HEK293 (cell line): ENCODE measurements at regions not wholly inside any gene's neighbourhood (a gene's known extent, or its start where the extent isn't known, plus 50 kb on each side); places are given as distances from the start of the nearest gene placed in this dataset.

Experiments
- CTCF ChIA-PET: fragments of 350-600 bp; formaldehyde crosslinking; extraction: SDS; loops from one replicate; lab custom pipeline; 2021; ENCODE audit warnings: antibody characterized with exemption; lab: Yijun Ruan, JAX
- POLR2A ChIA-PET: fragments of 300-600 bp; formaldehyde crosslinking; extraction: SDS; loops from one replicate; lab custom pipeline; 2020; ENCODE audit warnings: antibody characterized with exemption, inconsistent platforms; lab: Yijun Ruan, JAX
- H3K27ac ChIP-seq: fragments of 200-500 bp; sonication (Bioruptor generic); 2 replicates; pipeline ENCODE4 v1.5.1; 2014; ENCODE audit warnings: low read depth, low read length, control low read depth, inconsistent platforms; ENCODE audit errors: extremely low read depth
- H3K36me3 ChIP-seq, 2 experiments: fragments of 200-500 bp in 1 of 2; sonication (Bioruptor generic) in 1 of 2; 1 replicate in 1 of 2; 2 replicates in 1 of 2; pipeline ENCODE4 v1.5.1; 2014 to 2017; ENCODE audit warnings: inconsistent platforms in 2 of 2, low read length in 2 of 2; ENCODE audit not compliant: control insufficient read depth in 2 of 2, insufficient read depth in 1 of 2
- H3K4me1 ChIP-seq: fragments of 200-500 bp; sonication (Bioruptor generic); 2 replicates; pipeline ENCODE4 v1.5.1; 2014; ENCODE audit warnings: mild to moderate bottlenecking, low read length, inconsistent platforms; ENCODE audit not compliant: control insufficient read depth, insufficient read depth
- H3K4me3 ChIP-seq: 2 replicates; pipeline ENCODE4 v1.5.1; 2011; ENCODE audit warnings: low read depth, mild to moderate bottlenecking, control low read depth, low read length, moderate library complexity
- H3K9me3 ChIP-seq: fragments of 200-500 bp; sonication (Bioruptor generic); 2 replicates; pipeline ENCODE4 v1.5.1; 2014; ENCODE audit warnings: low read depth, low read length, inconsistent platforms; ENCODE audit not compliant: control insufficient read depth, insufficient read depth
- BCL6B ChIP-seq: fragments of 450-650 bp; formaldehyde crosslinking; IDR thresholded peaks from 2 replicates; pipeline ENCODE4 v1.5.1; 2017; ENCODE audit warnings: missing biosample characterization, missing genetic modification characterization
- KLF17 ChIP-seq: fragments of 450-650 bp; formaldehyde crosslinking; IDR thresholded peaks from 2 replicates; pipeline ENCODE4 v1.5.1; 2016; ENCODE audit warnings: missing biosample characterization, missing genetic modification characterization
- OVOL3 ChIP-seq: fragments of 450-650 bp; formaldehyde crosslinking; IDR thresholded peaks from 2 replicates; pipeline ENCODE4 v1.5.1; 2016; ENCODE audit warnings: missing biosample characterization, missing genetic modification characterization
- PBX3 ChIP-seq: sonication (generic); formaldehyde crosslinking; IDR thresholded peaks from 2 replicates; pipeline ENCODE4 v1.8.1; 2022; ENCODE audit warnings: mild to moderate bottlenecking, moderate library complexity, missing genetic modification reagents
- YY1 ChIP-seq: fragments of 450-650 bp; formaldehyde crosslinking; IDR thresholded peaks from 2 replicates; pipeline ENCODE4 v1.5.1; 2018; ENCODE audit warnings: missing biosample characterization, missing genetic modification characterization
- ZBTB1 ChIP-seq: fragments of 450-650 bp; formaldehyde crosslinking; IDR thresholded peaks from 2 replicates; pipeline ENCODE4 v1.5.1; 2016; ENCODE audit warnings: missing biosample characterization, missing genetic modification characterization
- ZBTB10 ChIP-seq: fragments of 450-650 bp; formaldehyde crosslinking; IDR thresholded peaks from 2 replicates; pipeline ENCODE4 v1.5.1; 2016; ENCODE audit warnings: missing biosample characterization, missing genetic modification characterization
- ZBTB17 ChIP-seq: fragments of 450-650 bp; formaldehyde crosslinking; IDR thresholded peaks from 2 replicates; pipeline ENCODE4 v1.5.1; 2016; ENCODE audit warnings: missing biosample characterization, missing genetic modification characterization
- ZBTB44 ChIP-seq: fragments of 450-650 bp; IDR thresholded peaks from 2 replicates; pipeline ENCODE4 v1.5.1; 2018; ENCODE audit warnings: missing biosample characterization, mild to moderate bottlenecking, missing genetic modification characterization
- ZBTB49 ChIP-seq: fragments of 450-650 bp; formaldehyde crosslinking; IDR thresholded peaks from 2 replicates; pipeline ENCODE4 v1.5.1; 2016; ENCODE audit warnings: missing biosample characterization, missing genetic modification characterization, low read depth
- ZNF174 ChIP-seq: fragments of 450-650 bp; formaldehyde crosslinking; IDR thresholded peaks from 2 replicates; pipeline ENCODE4 v1.5.0; 2017; ENCODE audit warnings: missing biosample characterization, mild to moderate bottlenecking, missing genetic modification characterization
- ZNF18 ChIP-seq: fragments of 450-650 bp; formaldehyde crosslinking; IDR thresholded peaks from 2 replicates; pipeline ENCODE4 v1.5.1; 2016; ENCODE audit warnings: missing biosample characterization, missing genetic modification characterization
- ZNF248 ChIP-seq: fragments of 450-650 bp; formaldehyde crosslinking; IDR thresholded peaks from 2 replicates; pipeline ENCODE4 v1.5.1; 2017; ENCODE audit warnings: missing biosample characterization, missing genetic modification characterization
- ZNF391 ChIP-seq: fragments of 450-650 bp; formaldehyde crosslinking; IDR thresholded peaks from 2 replicates; pipeline ENCODE4 v1.5.1; 2016; ENCODE audit warnings: low read depth, missing biosample characterization, missing genetic modification characterization, borderline replicate concordance
- ZNF404 ChIP-seq: fragments of 450-650 bp; formaldehyde crosslinking; IDR thresholded peaks from 2 replicates; pipeline ENCODE4 v1.5.1; 2017; ENCODE audit warnings: missing biosample characterization, missing genetic modification characterization
- ZNF488 ChIP-seq: fragments of 450-650 bp; formaldehyde crosslinking; IDR thresholded peaks from 2 replicates; pipeline ENCODE4 v1.5.1; 2016; ENCODE audit warnings: missing biosample characterization, missing genetic modification characterization
- ZNF555 ChIP-seq: fragments of 450-650 bp; formaldehyde crosslinking; conservative IDR thresholded peaks from 2 replicates; pipeline ENCODE4 v1.5.1; 2017; ENCODE audit warnings: missing biosample characterization, mild to moderate bottlenecking, missing genetic modification characterization, inconsistent platforms
- ZNF837 ChIP-seq: fragments of 450-650 bp; formaldehyde crosslinking; IDR thresholded peaks from 2 replicates; pipeline ENCODE4 v1.5.1; 2016; ENCODE audit warnings: missing biosample characterization, missing genetic modification characterization

GRCh38 chrX:10099411-10099810 is 57.4 kb upstream of the CLCN4 start (continued):
- no peak for TF ChIP-seq KLF17 (tag by site-specific recombination)
- no peak for TF ChIP-seq ZNF837 (tag by site-specific recombination)
- no peak for TF ChIP-seq ZBTB44
- TF ChIP-seq, all 188 proteins: peak for 0

- H3K4me1 ChIP-seq, result no peaks in the 10 kb centered on the region
- TF ChIP-seq ZBTB17 (tag by site-specific recombination) (no peak), ZNF391 (no peak), ZNF18 (no peak), YY1 (tag by site-specific recombination) (no peak)
- CTCF ChIA-PET, result no interaction called here
- no peak overlapping the region for H3K4me3 ChIP-seq
- no peaks in the 10 kb centered on the region for H3K9me3 ChIP-seq
- peaks cover 0 to 16% of the 10 kb centered on the region in 2 experiments; a peak in 1 of 3 replicates for H3K36me3 ChIP-seq
- H3K27ac ChIP-seq, result no peak overlapping the region
- POLR2A ChIA-PET, result no interaction called here
Observed at GRCh38 chrX:10101269-10101668, 55.5 kb upstream of the CLCN4 start.

- H3K9me3 ChIP-seq, result no peaks in the 10 kb centered on the region
- H3K36me3 ChIP-seq, result peaks cover 0 to 16% of the 10 kb centered on the region in 2 experiments; a peak in 1 of 3 replicates
- H3K27ac ChIP-seq, result no peak overlapping the region
- no peak overlapping the region for H3K4me3 ChIP-seq
- CTCF ChIA-PET, result interaction anchor here (1.4 kb wide), 1 partner anchor 18 kb away, joined by 4 read pairs; no protein-coding TSS in a partner anchor
- TF ChIP-seq ZBTB10 (no peak), OVOL3 (no peak), ZNF555 (tag by site-specific recombination) (no peak), PBX3 (CRISPR knock-in tag) (no peak), ZBTB1 (tag by site-specific recombination) (no peak), BCL6B (tag by site-specific recombination) (no peak), ZNF404 (no peak), ZNF174 (tag by site-specific recombination) (no peak), ZNF488 (tag by site-specific recombination) (no peak), ZNF248 (no peak), ZBTB49 (tag by site-specific recombination) (no peak)
- POLR2A ChIA-PET, result no interaction called here
- no peaks in the 10 kb centered on the region for H3K4me1 ChIP-seq
Observed at GRCh38 chrX:10102046-10102704, 54.6 kb upstream of the CLCN4 start.
